ENCODE measurements at regions not wholly inside any gene's neighbourhood (a gene's known extent, or its start where the extent isn't known, plus 50 kb on each side); places are given as distances from the start of the nearest gene placed in this dataset.
"Not testable (repeated sequence)": the region's sequence is repeated elsewhere in the genome, so short reads cannot be mapped to it uniquely, and the experiment has no call there.

GRCh38 chr5:18465833-18466681, 831.8 kb downstream of the TAF11L14 start:
- H3K9me3 ChIP-seq (ENCODE audit: control insufficient read depth, low read depth, low read length), result no peaks in the 10 kb centered on the region
- no peaks in the 10 kb centered on the region for H3K79me2 ChIP-seq (ENCODE audit: control insufficient read depth, insufficient read depth, low read length)
- peak; percentile 64 to 70 (median 65) for TF ChIP-seq CTCF (optimal IDR thresholded peaks at IDR 0.05 in 1 of 3, IDR thresholded peaks at IDR 0.05 in 1 of 3, conservative IDR thresholded peaks at IDR 0.05 in 1 of 3; ENCODE audit: extremely low read depth in 1 of 3, insufficient read depth in 2 of 3, low read length in 3 of 3)
- no peak for TF ChIP-seq EZH2 (IDR thresholded peaks at IDR 0.05; ENCODE audit: low read length)
- H3K27ac ChIP-seq (ENCODE audit: control insufficient read depth, insufficient read depth, low read length), result no peak overlapping the region
- H3K4me2 ChIP-seq (ENCODE audit: control insufficient read depth, extremely low read depth, insufficient read depth, low read depth, low read length), result no peak overlapping the region
- H3K27me3 ChIP-seq (ENCODE audit: control insufficient read depth, extremely low read depth, insufficient read depth, low read length), result no peaks in the 10 kb centered on the region
- no peaks in the 10 kb centered on the region for H4K20me1 ChIP-seq (ENCODE audit: control insufficient read depth, extremely low read depth, insufficient read depth, low read length)
- H3K9me1 ChIP-seq (ENCODE audit: control insufficient read depth, extremely low read depth, insufficient read depth, low read length), result no peaks in the 10 kb centered on the region
- no peak overlapping the region for H3K9ac ChIP-seq (ENCODE audit: control insufficient read depth, extremely low read depth, insufficient read depth, low read length)
- dilution Hi-C loops (cut with MboI; ENCODE audit: extremely low pct_ligation_motif_present, low sequenced_read_pairs), result no loop called here
- no peak overlapping the region for H2AFZ ChIP-seq (ENCODE audit: control insufficient read depth, low read length)
- peak; percentile 15 for DNase-seq (ENCODE audit: low read depth, low spot score)
- peak; percentile 84 for FAIRE-seq
- no peak overlapping the region for H3K4me3 ChIP-seq (ENCODE audit: control insufficient read depth in 2 of 3, extremely low read depth in 1 of 3, insufficient read depth in 2 of 3, low read depth in 1 of 3, low read length in 3 of 3)
- no peaks in the 10 kb centered on the region for H3K36me3 ChIP-seq (ENCODE audit: control insufficient read depth in 2 of 2, extremely low read depth in 1 of 2, insufficient read depth in 2 of 2, low read length in 2 of 2)
- H3K4me1 ChIP-seq (ENCODE audit: control insufficient read depth, extremely low read depth, insufficient read depth, low read length), result no peaks in the 10 kb centered on the region

- FAIRE-seq (no peak), DNase-seq (ENCODE audit: low read depth, low spot score) (no peak)
- Histone ChIP-seq H3K27ac (ENCODE audit: control insufficient read depth, insufficient read depth, low read length) (no peak overlapping the region), H3K9me1 (ENCODE audit: control insufficient read depth, extremely low read depth, insufficient read depth, low read length) (no peaks in the 10 kb centered on the region), H3K4me1 (ENCODE audit: control insufficient read depth, extremely low read depth, insufficient read depth, low read length) (no peaks in the 10 kb centered on the region), H3K4me3 (ENCODE audit: control insufficient read depth in 2 of 3, extremely low read depth in 1 of 3, insufficient read depth in 2 of 3, low read depth in 1 of 3, low read length in 3 of 3) (no peak overlapping the region), H3K36me3 (ENCODE audit: control insufficient read depth in 2 of 2, extremely low read depth in 1 of 2, insufficient read depth in 2 of 2, low read length in 2 of 2) (no peaks in the 10 kb centered on the region), H2AFZ (ENCODE audit: control insufficient read depth, low read length) (no peak overlapping the region), H3K9ac (ENCODE audit: control insufficient read depth, extremely low read depth, insufficient read depth, low read length) (no peak overlapping the region), H3K27me3 (ENCODE audit: control insufficient read depth, extremely low read depth, insufficient read depth, low read length) (no peaks in the 10 kb centered on the region), H3K9me3 (ENCODE audit: control insufficient read depth, low read depth, low read length) (no peaks in the 10 kb centered on the region), H3K4me2 (ENCODE audit: control insufficient read depth, extremely low read depth, insufficient read depth, low read depth, low read length) (no peak overlapping the region), H3K79me2 (ENCODE audit: control insufficient read depth, insufficient read depth, low read length) (no peaks in the 10 kb centered on the region), H4K20me1 (ENCODE audit: control insufficient read depth, extremely low read depth, insufficient read depth, low read length) (no peaks in the 10 kb centered on the region)
- dilution Hi-C loops (cut with MboI; ENCODE audit: extremely low pct_ligation_motif_present, low sequenced_read_pairs), result no loop called here
- TF ChIP-seq EZH2 (IDR thresholded peaks at IDR 0.05; ENCODE audit: low read length), result no peak
- TF ChIP-seq CTCF (optimal IDR thresholded peaks at IDR 0.05 in 1 of 3, IDR thresholded peaks at IDR 0.05 in 1 of 3, conservative IDR thresholded peaks at IDR 0.05 in 1 of 3; ENCODE audit: extremely low read depth in 1 of 3, insufficient read depth in 2 of 3, low read length in 3 of 3), result no peak
These were observed 832.5 kb downstream of the TAF11L14 start for GRCh38 chr5:18466731-18467130.

- DNase-seq (ENCODE audit: low read depth, low spot score); H3K9me3 ChIP-seq (ENCODE audit: control insufficient read depth, low read depth, low read length); H3K9me1 ChIP-seq (ENCODE audit: control insufficient read depth, extremely low read depth, insufficient read depth, low read length); H3K9ac ChIP-seq (ENCODE audit: control insufficient read depth, extremely low read depth, insufficient read depth, low read length); H3K36me3 ChIP-seq (ENCODE audit: control insufficient read depth in 2 of 2, extremely low read depth in 1 of 2, insufficient read depth in 2 of 2, low read length in 2 of 2); H3K79me2 ChIP-seq (ENCODE audit: control insufficient read depth, insufficient read depth, low read length); H3K27ac ChIP-seq (ENCODE audit: control insufficient read depth, insufficient read depth, low read length); H4K20me1 ChIP-seq (ENCODE audit: control insufficient read depth, extremely low read depth, insufficient read depth, low read length); H3K27me3 ChIP-seq (ENCODE audit: control insufficient read depth, extremely low read depth, insufficient read depth, low read length); FAIRE-seq; dilution Hi-C loops (cut with MboI; ENCODE audit: extremely low pct_ligation_motif_present, low sequenced_read_pairs); H3K4me1 ChIP-seq (ENCODE audit: control insufficient read depth, extremely low read depth, insufficient read depth, low read length); H3K4me2 ChIP-seq (ENCODE audit: control insufficient read depth, extremely low read depth, insufficient read depth, low read depth, low read length); H3K4me3 ChIP-seq (ENCODE audit: control insufficient read depth in 2 of 3, extremely low read depth in 1 of 3, insufficient read depth in 2 of 3, low read depth in 1 of 3, low read length in 3 of 3); H2AFZ ChIP-seq (ENCODE audit: control insufficient read depth, low read length): not testable (repeated sequence)
These were observed 837.5 kb downstream of the TAF11L14 start for GRCh38 chr5:18471791-18472190.
